ENCODE measurements at regions not wholly inside any gene's neighbourhood (a gene's known extent, or its start where the extent isn't known, plus 50 kb on each side); places are given as distances from the start of the nearest gene placed in this dataset.
"Not testable (repeated sequence)": the region's sequence is repeated elsewhere in the genome, so short reads cannot be mapped to it uniquely, and the experiment has no call there.

DNA sequence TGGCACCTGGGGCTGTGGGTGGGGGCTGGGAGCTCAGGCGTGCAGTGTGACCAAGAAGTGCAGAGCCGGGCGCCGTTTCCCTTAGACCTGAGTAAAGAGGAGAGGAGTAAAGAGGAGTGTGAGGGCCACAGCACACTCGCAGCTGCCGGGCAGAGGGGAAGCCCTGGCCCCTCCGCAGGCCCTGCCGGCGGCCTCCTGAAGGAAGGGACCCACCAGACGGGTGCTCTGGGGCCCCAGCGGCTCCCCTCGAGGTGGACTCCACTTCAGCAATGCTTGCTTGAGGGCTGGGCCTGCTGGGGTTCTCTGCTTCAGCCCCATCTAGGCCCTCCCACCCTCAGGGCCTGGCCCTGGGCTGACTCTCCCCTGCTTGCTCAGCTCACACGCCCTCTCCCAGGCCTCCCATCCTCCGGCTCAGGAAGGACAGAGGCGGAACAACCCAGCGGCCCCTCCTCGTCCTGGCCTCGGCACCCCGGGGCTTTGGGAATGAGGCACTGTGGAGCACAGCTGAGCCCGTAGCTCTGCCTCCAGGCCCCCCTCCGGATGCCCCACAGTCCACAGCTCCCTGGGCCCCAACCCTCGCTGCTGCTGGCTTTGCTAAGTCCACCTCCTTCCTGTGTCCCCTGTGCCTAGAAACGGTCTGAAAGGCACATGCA is 1198.7 kb downstream of the BRD1 start:
- no peak for DNase-seq

DNA sequence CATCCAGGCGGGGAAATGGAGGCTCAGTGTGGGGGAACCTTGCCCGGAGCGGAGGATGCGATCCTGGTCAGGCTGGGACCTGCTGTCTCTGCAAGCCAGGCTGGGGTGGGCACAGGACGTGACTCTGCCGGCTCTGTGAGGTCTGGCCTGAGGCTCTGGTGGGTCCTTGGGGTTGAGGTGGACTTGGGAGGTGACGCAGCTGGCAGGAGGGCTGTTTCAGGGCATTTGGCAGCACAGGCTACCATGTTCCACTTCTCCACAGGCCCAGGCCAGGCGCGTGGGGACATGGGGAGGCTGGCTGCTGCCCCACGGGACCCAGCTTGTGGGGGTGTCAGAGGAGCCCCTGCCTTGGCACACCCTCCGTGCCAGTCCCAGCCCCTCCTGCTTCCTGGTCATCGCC is 1199.7 kb downstream of the BRD1 start:
- no peak for DNase-seq

DNA sequence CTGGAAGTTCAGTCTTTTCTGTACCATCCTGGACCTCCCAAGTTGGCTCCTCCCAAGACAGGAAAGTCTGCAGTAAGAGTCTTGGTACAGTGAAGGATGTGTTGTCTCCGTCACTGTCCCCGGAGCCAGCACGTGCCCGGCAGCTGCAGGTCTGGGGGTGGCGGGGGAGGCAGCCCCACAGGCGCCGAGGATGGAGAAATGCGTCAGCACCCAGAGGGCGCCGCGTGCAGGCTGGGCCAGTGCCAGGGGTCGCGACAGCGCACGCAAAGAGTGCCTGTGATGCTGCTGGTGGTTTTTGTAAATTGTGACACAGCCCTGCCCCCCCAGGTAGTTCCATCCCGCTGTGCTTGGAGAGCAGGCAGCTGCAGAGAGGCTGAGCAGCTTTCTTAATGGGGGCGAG is 1200.5 kb downstream of the BRD1 start:
- no peak for DNase-seq

DNA sequence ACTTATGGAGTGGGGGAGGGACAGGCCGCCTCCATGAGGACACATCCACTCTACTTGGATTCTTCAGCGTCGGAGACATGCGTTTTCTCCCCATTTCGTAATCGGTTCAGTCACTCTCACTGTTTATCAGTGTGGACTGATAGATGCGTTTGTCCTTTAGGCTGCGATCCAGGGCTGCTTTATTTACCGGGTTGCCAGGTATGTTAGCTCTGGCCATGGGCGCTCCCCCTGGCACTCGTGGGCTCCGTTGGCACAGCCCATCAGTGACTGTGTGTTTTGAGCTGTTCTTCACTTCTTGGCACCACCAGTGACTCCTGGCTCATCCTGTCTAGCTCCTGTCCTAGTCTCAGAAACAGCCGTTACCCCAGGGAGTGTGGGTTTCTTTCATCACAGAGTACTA is 1203.3 kb downstream of the BRD1 start:
- DNase-seq, result no peak

DNA sequence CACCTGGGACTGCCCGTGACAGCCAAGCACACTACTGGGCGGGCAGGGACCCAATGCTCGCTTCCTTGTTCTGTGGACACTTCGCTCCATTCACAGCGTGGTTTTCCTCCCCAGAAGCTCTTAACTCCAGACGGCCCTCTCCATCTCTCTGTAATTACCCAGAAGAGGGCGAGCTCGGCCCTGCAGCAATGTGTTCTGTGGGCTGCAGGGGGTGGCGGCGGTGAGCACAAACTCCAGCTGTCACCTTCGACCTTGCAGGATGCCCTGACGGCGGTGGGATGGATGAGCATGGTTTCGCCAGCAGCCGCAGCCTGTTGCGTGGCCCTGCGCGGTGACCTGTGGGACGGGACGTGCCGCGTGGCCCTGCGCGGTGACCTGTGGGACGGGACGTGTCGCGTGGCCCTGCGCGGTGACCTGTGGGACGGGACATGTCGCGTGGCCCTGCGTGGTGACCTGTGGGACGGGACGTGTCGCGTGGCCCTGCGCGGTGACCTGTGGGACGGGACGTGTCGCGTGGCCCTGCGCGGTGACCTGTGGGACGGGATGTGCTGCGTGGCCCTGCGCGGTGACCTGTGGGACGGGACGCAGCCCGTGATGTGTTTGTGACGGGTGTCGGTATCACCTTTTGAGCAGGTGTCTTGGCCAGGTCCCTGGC is 1204.7 kb downstream of the BRD1 start:
- DNase-seq, result no peak

DNA sequence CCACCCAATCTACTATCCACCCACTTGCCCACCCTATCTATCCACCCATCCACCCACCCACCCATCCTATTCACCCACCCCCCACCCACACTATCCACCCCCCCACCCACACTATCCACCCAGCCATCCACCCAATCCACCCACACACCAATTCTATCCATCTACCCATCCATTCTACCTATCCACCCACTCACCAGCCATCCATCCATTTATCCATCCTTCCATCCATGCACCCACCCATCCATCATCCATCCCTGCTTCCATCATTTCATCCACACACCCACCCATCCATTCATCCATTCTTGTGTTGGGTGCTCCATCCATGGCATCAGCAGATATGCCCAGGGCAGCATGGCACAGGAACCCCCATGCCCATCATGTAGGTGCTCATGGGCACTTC is 1206.6 kb downstream of the BRD1 start:
- no peak for DNase-seq

DNA sequence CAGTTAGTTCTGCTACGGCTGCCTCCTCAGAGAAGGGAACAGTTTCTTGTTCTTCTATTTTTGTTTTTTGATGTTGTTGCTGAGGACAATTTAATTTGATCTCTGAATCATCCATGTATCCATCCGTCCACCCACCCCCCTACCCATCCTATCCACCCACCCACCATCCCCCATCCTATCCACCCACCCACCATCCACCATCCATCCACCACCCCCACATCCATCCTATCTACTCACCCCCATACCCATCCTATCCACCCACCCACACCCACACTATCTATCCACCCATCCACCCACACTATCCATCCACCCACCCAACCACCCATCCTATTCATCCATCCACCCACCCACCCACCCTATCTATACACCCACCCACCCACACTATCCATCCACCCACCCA is 1207.2 kb downstream of the BRD1 start:
- not testable (repeated sequence) for DNase-seq

DNA sequence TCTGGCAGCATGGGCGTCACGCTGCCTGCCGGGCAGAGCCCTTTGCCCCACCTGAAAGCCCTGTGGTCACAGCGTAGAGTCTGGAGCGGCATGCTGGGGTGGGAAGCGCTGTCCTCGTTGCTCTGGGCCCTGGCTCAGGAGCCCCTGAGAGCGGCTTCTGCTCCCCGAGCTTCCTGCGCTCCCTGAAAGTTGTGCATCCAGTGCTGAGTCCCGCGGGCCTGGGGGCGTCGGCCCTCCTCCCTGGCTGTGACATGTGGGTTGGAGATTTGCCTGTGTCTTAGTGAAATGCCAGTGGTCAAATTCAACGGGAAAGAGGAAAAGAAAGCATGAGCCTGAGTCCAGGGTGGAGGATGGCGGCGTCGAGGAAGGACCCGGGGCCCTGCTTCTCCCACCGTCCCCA is 1208.0 kb downstream of the BRD1 start:
- no peak for DNase-seq

DNA sequence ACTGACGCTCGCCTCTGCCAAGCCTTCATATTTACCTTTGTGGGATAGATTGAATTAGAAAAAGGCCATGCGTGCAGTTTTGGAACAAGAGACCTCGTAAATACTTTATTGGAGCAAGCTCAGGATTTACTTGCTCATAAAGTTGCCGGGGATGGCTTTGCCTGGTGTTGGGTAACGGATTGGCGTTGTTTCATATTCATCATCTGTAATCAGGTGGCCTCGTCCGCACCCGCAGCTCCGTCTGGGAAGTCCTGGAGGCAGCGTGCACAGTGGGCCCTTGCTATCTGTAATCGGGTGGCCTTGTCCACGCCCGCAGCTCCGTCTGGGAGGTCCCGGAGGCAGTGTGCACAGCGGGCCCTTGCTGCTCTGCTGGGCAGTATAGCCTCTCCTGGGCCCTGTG is 1209.3 kb downstream of the BRD1 start:
- no peak for DNase-seq

DNA sequence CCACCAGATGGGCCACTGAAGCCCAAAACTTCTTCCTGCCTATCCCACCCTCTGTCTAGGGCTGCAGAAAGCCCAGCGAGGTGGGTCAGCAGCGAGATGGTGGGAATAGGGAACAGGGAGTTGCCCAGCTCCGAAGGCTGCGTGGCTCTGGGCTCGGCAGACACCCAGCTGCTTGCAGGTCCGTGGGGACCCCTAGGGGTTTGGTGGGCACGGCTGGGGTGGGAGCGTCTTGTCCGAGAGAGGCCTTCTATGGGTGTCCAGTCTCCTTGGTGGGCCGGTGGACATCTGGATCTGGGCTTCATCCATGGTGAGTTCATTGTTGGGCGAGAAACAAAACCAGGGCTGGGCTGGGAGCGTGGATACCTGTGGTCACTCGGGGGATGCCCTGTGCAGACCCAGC is 1211.0 kb downstream of the BRD1 start:
- DNase-seq, result no peak

DNA sequence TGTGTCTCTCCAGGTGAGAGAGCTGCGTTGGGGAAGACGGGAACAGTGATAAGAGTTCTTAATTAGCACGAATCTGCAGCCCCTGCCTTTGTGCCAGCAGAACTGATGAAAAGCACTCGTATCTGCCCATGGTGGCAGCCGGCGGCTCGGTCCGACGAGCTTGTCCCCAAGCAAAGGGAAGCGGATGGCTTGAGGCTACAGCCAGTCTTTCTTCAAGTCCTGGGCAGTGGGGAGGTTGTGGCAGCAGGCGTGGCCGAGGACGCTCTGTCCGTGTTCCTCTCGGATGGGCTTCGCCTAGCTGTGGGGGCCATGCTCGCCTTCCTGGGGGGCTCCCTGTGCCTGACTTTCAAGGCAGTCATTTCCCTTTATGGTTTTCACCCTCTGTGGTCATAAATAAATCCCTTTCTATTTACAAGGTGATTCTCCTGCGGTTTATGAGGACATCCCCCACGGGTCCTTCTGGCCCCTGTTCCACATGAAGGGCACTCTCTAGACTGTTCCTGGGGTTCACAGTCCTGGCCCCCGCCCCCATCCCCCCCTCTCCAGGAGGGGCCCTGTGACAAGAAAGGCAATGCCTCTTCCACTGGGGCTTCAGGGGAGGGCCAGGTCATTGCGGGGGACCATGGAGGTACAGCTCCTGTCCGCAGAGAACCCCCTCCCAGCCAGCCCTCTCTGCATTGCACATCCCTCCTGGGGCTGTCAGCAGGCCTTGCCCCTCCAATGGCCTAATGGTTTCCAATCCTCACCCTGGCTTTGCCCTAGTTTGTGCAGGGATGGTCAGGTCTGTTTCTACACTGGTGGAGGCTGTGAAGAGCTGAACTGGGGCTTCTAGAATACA is 1212.3 kb downstream of the BRD1 start:
- DNase-seq, result no peak

DNA sequence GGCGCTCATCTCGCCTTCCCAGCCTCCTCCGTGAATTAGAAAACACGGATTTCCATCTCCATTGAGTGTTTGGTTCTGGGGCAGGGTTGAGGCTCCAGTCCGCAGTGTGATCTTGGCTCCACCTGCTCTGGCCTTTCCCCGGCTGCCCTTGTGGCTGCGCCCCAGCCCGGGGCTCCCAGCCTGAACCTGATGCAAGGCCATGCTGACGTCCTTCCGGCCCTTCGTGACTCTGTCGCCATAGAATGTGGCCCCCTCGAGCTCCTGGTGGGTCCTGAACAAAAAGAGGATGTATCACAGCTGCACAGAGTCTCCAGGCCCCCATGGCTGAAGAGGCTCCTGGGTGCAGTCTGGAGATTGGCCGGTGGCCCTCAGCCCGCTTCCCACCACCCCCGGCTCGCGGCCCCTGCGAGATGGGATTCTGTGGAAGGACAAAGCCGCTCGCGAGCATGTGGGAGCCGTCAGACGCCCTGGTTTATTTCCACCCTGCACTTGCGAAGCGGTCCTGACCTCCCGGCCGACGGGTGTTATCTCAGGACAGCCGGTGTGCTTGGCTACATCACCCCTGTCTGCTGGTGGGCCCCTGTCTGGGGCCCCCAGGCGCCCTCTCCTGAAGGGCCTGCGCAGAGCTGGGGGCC is 1214.0 kb downstream of the BRD1 start:
- DNase-seq, result no peak

DNA sequence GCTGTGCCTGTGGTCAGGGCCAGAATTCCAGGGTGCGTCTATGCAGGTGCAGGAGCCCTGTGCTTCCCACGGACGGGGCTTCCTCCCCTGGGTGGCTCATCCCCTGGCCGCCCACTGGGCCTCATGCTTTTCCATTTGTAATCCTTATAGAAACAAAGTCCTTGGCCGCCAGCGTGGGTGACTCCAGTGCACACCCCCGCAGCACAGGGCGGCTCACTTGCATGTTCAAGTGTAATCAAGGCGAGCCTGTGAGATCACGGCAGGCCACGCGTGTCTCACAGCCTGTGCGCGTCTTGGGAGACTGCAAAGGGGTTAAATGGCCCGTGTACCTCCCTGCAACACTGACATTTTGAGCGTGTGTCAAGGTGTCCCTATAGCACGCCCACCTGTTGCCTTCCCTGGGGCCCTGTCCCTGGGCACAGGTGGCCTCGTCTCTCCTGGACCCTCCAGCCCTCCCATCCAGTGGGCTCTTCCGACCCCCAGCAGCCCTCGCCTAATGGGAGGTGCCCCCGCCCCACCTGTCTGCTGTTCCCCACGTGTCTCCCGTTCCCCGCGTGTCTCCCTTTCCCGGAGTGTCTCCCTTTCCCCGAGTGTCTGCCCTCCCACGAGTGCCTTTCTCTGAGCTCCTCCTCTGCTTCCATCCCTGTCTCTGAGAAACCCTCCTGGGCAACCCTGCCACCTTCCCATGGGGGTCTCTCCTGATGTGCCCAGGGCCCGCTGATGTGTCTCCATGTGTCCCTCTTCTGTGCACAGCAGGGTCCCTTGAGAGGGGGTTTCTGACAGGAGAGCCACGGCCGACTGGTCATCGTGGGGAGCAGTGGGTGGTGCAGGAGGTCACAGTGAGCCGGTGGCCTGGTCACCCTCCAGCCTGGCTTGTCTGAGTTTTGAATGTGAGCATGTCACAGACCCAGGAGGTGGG is 1215.3 kb downstream of the BRD1 start:
- DNase-seq, result no peak

DNA sequence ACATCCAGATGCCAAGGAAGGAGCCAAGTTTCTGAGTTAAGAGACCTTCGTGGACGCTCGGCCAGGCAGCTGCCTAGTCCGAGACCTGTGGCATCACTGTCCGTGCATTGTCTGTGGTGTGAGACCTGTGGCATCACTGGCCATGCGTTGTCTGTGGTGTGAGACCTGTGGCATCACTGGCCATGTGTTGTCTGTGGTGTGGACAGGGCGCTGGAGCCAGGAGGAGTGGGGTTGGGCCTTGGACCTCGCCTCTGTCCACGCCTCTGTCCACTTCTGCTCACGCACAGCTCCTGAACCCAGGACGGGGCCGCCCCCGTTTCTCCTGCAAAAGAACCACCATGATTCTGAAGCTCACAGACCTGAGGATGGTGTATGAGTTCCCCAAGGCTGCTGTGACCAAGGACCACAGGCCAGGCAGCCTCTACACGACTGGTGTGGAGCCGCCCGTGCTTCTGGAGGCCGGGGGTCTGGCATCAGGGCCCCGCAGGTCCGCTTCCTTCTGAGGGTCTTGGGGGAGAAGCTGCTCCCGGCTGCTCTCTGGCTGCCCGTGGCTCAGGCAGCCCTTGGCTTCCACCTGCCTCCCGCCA is 1218.3 kb downstream of the BRD1 start:
- DNase-seq, result no peak

DNA sequence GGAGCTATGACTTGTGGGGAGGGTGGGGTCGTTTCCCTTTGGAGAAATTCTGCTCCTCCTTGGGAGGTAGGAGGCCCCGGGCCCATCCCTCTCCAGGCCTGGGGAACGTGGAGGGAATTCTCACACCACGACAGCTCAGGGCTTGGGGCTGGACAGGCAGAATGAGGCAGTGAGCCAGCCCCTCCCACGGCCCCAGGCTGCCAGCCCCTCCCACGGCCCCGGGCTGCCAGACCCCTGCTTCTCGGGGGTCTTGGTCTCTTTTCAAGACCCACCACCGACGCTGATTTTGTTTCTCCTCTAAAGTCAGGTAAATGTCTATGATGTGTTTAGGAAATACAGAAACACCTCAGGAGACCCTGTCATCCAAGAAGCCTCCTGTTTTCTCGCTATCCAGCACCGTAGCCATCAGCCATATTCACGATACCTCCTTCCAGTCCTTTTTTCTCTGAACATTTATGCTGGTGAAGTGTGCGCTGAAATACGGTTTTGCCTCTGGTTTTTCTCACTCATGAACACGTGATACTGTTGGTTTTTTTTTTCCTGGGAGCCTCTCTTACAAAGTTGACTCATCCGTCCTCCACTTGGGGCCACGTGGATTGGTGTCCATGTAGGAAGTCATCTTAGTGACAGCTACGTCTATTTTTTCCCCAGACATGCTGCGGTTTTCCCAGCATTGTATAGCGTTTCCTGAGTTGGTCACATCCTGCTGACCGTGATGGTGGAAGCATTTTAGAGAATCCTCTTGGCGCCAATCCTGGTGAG is 1219.6 kb downstream of the BRD1 start:
- DNase-seq, result no peak

DNA sequence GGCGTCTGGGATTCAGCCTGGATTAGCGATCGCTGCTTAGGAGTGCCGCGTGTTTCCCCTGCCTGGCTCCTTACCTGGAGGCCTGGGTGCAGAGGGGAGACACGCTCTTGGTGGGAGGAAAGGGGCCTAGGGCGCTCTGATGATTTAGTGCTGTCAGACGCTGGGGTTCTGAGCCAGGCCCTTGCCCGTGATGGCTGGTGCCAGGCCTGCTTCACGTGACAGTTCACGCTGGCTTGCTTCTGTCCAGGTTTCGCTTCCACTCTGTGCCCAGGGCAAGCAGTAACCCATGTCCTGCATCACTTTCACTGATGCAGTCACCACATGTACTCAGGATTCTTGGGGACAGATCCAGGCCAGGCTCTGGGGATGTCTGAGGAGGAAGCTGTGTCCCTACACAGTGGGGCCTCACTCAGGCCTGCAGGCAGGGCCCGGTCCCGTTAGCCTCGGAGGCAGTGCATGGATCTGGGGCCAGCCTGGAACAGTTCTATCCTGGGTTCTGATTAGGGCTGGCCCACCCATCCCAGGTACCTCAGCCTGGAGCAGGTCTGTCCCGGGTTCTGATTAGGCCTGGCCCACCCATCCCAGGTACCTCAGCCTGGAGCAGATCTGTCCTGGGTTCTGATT is 1220.9 kb downstream of the BRD1 start:
- DNase-seq, result no peak

DNA sequence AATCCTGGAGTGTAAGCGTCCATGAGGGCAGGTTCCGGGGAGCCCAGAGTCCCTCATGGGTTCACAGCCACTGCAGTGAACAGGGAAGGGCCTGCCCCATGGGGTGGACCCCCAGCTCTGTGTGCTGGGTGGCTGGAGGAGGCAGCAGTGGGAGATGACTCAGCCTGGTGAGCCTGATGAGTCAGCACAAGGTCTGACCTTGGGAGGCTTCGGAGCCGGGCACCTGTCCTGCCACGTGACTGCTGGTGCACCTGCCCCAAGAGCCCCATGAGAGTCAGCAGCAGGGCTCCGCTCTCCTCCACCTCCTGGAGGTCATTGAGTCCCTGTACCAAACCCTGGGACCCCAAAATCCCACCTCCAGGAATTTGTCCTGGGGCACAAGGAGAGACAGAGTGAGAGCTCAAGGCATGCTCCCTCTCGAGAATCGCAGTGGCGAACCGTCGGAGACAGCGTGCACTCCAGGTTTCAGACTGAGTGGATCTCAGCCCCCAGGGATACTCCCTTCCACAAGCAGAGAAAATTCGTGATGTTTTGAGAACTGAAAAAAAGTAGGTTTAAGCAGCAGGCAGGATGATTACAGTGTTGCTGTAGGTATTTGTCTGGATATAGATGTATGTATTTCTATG is 1221.7 kb downstream of the BRD1 start:
- no peak for DNase-seq

DNA sequence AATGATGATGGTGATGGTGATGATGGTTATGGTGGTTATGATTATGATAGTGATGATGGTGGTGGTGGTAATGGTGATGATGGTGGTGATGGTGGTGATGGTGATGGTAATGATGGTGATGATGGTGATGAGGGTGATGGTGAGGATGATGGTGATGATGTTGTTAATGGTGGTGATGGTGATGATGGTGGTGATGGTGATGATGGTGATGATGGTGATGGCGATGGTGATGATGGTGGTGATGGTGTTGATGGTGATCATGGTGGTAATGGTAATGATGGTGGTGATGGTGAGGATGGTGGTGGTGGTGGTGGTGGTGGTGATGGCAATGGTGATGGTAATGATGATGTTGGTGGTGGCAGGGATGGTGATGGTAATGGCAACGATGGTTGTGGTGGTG is 1222.5 kb downstream of the BRD1 start:
- no peak for DNase-seq

DNA sequence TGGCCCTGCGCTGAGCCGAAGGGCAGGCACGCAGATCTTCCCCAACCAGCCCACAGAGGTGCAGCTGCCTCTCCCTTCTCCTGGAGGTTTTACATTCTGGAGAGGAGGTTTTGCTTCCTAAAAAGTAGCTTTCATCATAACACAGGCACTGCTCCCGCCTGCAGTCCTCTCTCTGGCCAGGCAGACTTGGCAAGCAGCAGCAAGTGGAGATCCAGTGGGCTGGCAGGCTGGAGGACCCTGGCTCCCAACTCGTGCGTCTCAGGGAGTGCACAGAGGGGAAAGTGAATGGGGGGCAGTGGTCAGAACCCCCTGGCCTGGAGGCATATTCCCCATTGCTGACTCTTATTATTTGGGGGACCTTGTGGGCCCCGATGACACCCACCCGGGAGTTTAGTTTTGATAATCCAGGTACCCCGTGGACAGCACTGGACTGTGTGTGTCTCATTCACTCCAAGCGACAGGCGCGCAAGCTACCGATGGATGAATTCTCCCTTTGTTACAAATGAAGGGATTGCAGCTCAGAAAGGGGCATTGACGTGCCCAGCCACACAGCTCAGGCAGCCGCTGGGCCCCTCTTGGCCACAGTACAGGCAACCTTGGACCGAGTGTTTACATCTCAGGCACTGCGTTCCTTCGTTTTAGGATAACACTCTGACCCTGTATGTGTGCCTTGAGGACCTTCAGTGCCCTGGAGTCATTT is 1223.9 kb downstream of the BRD1 start:
- DNase-seq, result no peak
